Kidney (tissue), 13 donors: ENCODE measurements at regions not wholly inside any gene's neighbourhood (a gene's known extent, or its start where the extent isn't known, plus 50 kb on each side); places are given as distances from the start of the nearest gene placed in this dataset.

ENCODE experiments used
- DNase-seq, 5 donors: peaks; one replicate each; pipeline ENCODE4 v3.0.0-alpha.2; 2013 to 2020
- FAIRE-seq: peaks from 2 replicates; lab custom pipeline; 2012; peaks lifted over from hg19 to GRCh38; lab: Jason Lieb, UNC
- H3K27ac ChIP-seq, 2 donors: one replicate each; pipeline ENCODE4 v1.7.0; 2013; ENCODE audit warnings: low read depth in 2 of 2, low read length in 2 of 2, inconsistent platforms in 1 of 2
- H3K27me3 ChIP-seq: one replicate; pipeline ENCODE4 v1.7.1; 2013; ENCODE audit warnings: low read length, inconsistent platforms; ENCODE audit not compliant: control insufficient read depth, insufficient read depth
- H3K36me3 ChIP-seq, 3 donors: one replicate each; pipeline versions ENCODE4 v1.7.0 to v1.7.1; 2013; ENCODE audit warnings: low read length in 3 of 3, control low read depth in 1 of 3, inconsistent platforms in 1 of 3; ENCODE audit not compliant: insufficient read depth in 3 of 3, control insufficient read depth in 2 of 3
- H3K4me1 ChIP-seq, 3 donors: one replicate each; pipeline versions ENCODE4 v1.7.0 to v1.7.1; 2013; ENCODE audit warnings: low read length in 3 of 3, inconsistent platforms in 1 of 3, low read depth in 1 of 3; ENCODE audit not compliant: control insufficient read depth in 2 of 3, insufficient read depth in 2 of 3
- H3K4me3 ChIP-seq, 3 donors: one replicate each; pipeline versions ENCODE4 v1.7.0 to v1.8.1; 2013; ENCODE audit warnings: low read length in 3 of 3, control low read depth in 1 of 3, inconsistent platforms in 1 of 3
- H3K9ac ChIP-seq, 3 donors: one replicate each; pipeline versions ENCODE4 v1.7.0 to v1.7.1; 2013; ENCODE audit warnings: low read length in 3 of 3, control low read depth in 1 of 3, inconsistent platforms in 1 of 3
- H3K9me3 ChIP-seq, 3 donors: one replicate each; pipeline versions ENCODE4 v1.7.0 to v1.7.1; 2013; ENCODE audit warnings: low read length in 3 of 3, control low read depth in 1 of 3, inconsistent platforms in 1 of 3; ENCODE audit not compliant: control insufficient read depth in 2 of 3, insufficient read depth in 1 of 3
- CTCF ChIP-seq: IDR thresholded peaks from 3 replicates; pipeline ENCODE4 v1.5.1; 2012; ENCODE audit warnings: mild to moderate bottlenecking, moderate library complexity, borderline replicate concordance; ENCODE audit not compliant: insufficient read depth; ENCODE audit errors: extremely low read depth
- intact Hi-C: fragments of 100-400 bp; cut with DNase I; formaldehyde crosslinking; loops from one replicate; pipeline ENCODE4 v1.11.1; 2022
- donor health status: control.
- donor health status: control.
- donor health status: control.
- donor health status: control.
- donor health status: control.
- donor health status: DM: yes; HTN: yes; CAD: no.
- donor health status: Normal renal cell carcinoma (clear cell type).

GRCh38 chr6:158905277-158905676, 86.1 kb upstream of the EZR start:
- TF ChIP-seq CTCF: no peak
- Histone ChIP-seq H3K9me3 (peaks cover 0 to 16% (median 0%) of the 10 kb centered on the region in 3 donors), H3K36me3 (no peaks in the 10 kb centered on the region), H3K9ac (no peak overlapping the region), H3K27me3 (no peaks in the 10 kb centered on the region), H3K4me1 (no peaks in the 10 kb centered on the region), H3K27ac (no peak overlapping the region), H3K4me3 (no peak overlapping the region)
- intact Hi-C loops: no loop called here
- FAIRE-seq (no peak), DNase-seq (no peak)

GRCh38 chr6:158903801-158904200, 84.6 kb upstream of the EZR start:
- DNase-seq (no peak), FAIRE-seq (no peak)
- Histone ChIP-seq H3K36me3 (no peaks in the 10 kb centered on the region), H3K27ac (no peak overlapping the region), H3K9ac (no peak overlapping the region), H3K4me3 (no peak overlapping the region), H3K4me1 (no peaks in the 10 kb centered on the region), H3K27me3 (no peaks in the 10 kb centered on the region), H3K9me3 (peaks cover 0 to 16% (median 0%) of the 10 kb centered on the region in 3 donors)
- TF ChIP-seq CTCF: no peak
- intact Hi-C loops: no loop called here

- Histone ChIP-seq H3K27ac (no peak overlapping the region), H3K4me1 (no peaks in the 10 kb centered on the region), H3K27me3 (no peaks in the 10 kb centered on the region), H3K4me3 (no peak overlapping the region), H3K36me3 (no peaks in the 10 kb centered on the region), H3K9ac (no peak overlapping the region), H3K9me3 (peaks cover 0 to 16% (median 0%) of the 10 kb centered on the region in 3 donors)
- no peak for TF ChIP-seq CTCF
- DNase-seq (no peak), FAIRE-seq (no peak)
- intact Hi-C loops: no loop called here
These were observed 81.6 kb upstream of the EZR start for GRCh38 chr6:158900663-158901312.

- Histone ChIP-seq H3K27ac (no peak overlapping the region), H3K36me3 (no peaks in the 10 kb centered on the region), H3K4me3 (no peak overlapping the region), H3K4me1 (peaks cover 0 to 2% (median 0%) of the 10 kb centered on the region in 3 donors), H3K27me3 (no peaks in the 10 kb centered on the region), H3K9ac (no peak overlapping the region), H3K9me3 (no peaks in the 10 kb centered on the region)
- DNase-seq (no peak), FAIRE-seq (no peak)
- no peak for TF ChIP-seq CTCF
- intact Hi-C loops: no loop called here
These were observed 78.1 kb upstream of the EZR start for GRCh38 chr6:158897236-158897635.
